ENCODE measurements at regions not wholly inside any gene's neighbourhood (a gene's known extent, or its start where the extent isn't known, plus 50 kb on each side); places are given as distances from the start of the nearest gene placed in this dataset.

- no peak for DNase-seq (ENCODE audit: low read depth in 4 of 4, low spot score in 3 of 4)
These were observed 70.7 kb upstream of the CXADR start for GRCh38 chr21:17442165-17442564.

- DNase-seq (ENCODE audit: low read depth in 4 of 4, low spot score in 3 of 4): no peak
These were observed 68.0 kb upstream of the CXADR start for GRCh38 chr21:17444828-17445227.

- no peak for DNase-seq (ENCODE audit: low read depth in 4 of 4, low spot score in 3 of 4)
These were observed 66.1 kb upstream of the CXADR start for GRCh38 chr21:17446737-17447136.

GRCh38 chr21:17449701-17450100, 63.1 kb upstream of the CXADR start:
- DNase-seq (ENCODE audit: low read depth in 4 of 4, low spot score in 3 of 4): no peak

GRCh38 chr21:17451364-17451891, 61.4 kb upstream of the CXADR start:
- no peak for DNase-seq (ENCODE audit: low read depth in 4 of 4, low spot score in 3 of 4)

- DNase-seq (ENCODE audit: low read depth in 4 of 4, low spot score in 3 of 4): peak in 1 of 4 donors; percentile 36
These were observed 58.4 kb upstream of the CXADR start for GRCh38 chr21:17454315-17455027.

- DNase-seq (ENCODE audit: low read depth in 4 of 4, low spot score in 3 of 4): no peak
These were observed 57.9 kb upstream of the CXADR start for GRCh38 chr21:17455028-17455353.

- no peak for DNase-seq (ENCODE audit: low read depth in 4 of 4, low spot score in 3 of 4)
These were observed 57.4 kb upstream of the CXADR start for GRCh38 chr21:17455451-17455850.

GRCh38 chr21:17458279-17458678, 54.6 kb upstream of the CXADR start:
- no peak for DNase-seq (ENCODE audit: low read depth in 4 of 4, low spot score in 3 of 4)

GRCh38 chr21:17460094-17460493, 52.7 kb upstream of the CXADR start:
- DNase-seq (ENCODE audit: low read depth in 4 of 4, low spot score in 3 of 4): no peak

- no peak for DNase-seq (ENCODE audit: low read depth in 4 of 4, low spot score in 3 of 4)
These were observed 51.8 kb upstream of the CXADR start for GRCh38 chr21:17461014-17461413.

GRCh38 chr21:17461582-17461981, 51.3 kb upstream of the CXADR start:
- no peak for DNase-seq (ENCODE audit: low read depth in 4 of 4, low spot score in 3 of 4)

- no peak for DNase-seq (ENCODE audit: low read depth in 4 of 4, low spot score in 3 of 4)
These were observed 50.4 kb upstream of the CXADR start for GRCh38 chr21:17462276-17462981.

Data from left renal pelvis (tissue), 4 donors.